ENCODE measurements at regions not wholly inside any gene's neighbourhood (a gene's known extent, or its start where the extent isn't known, plus 50 kb on each side); places are given as distances from the start of the nearest gene placed in this dataset.
"Not testable (repeated sequence)": the region's sequence is repeated elsewhere in the genome, so short reads cannot be mapped to it uniquely, and the experiment has no call there.

DNA sequence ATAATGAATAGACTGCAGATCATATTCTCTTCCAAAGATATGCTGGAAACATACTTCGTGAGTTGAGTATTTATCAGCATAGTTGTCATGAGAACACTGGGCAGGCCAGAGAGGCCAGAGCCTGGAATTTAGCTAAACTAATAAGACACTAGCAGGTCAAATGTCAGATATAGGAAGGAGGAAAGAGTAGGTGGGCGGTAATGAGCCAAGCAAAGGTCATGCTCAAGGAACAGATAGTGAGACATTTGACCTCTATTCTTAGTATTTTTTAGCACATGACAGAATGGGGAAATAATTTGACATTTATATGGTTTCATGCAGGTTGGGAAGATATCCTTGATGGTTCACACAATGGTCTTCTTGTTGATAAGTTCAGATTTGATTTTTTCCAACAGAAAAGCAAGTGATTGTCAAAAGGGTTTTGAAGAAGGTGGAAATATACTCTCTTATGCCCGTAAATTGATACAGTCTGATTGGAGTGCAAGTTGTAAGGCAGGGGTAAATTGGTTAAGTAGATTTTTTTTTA, 99.6 kb upstream of the GOLGA6L4 start:
- CTCF ChIA-PET; DNase-seq; H3K36me3 ChIP-seq (ENCODE audit: control insufficient read depth in 4 of 4, insufficient read depth in 4 of 4, low read length in 3 of 4); H3K4me3 ChIP-seq (ENCODE audit: control insufficient read depth in 1 of 7, extremely low read depth in 1 of 7, insufficient read depth in 4 of 7, low read depth in 2 of 7, low read length in 6 of 7); POLR2A ChIA-PET; H3K27ac ChIP-seq (ENCODE audit: insufficient read depth in 1 of 2, low read depth in 1 of 2, low read length in 2 of 2, poor library complexity in 1 of 2, severe bottlenecking in 2 of 2); H3K9me3 ChIP-seq (ENCODE audit: control extremely low read depth in 1 of 5, control insufficient read depth in 4 of 5, insufficient read depth in 2 of 5, low read depth in 1 of 5, low read length in 4 of 5); H3K4me1 ChIP-seq (ENCODE audit: control extremely low read depth in 1 of 4, control insufficient read depth in 4 of 4, insufficient read depth in 4 of 4, low read length in 3 of 4); H3K27me3 ChIP-seq (replicated peaks in 2 of 5; ENCODE audit: control insufficient read depth in 4 of 5, insufficient read depth in 5 of 5, low read length in 4 of 5): not testable (repeated sequence)
- WGBS (ENCODE audit: insufficient coverage): no CpG with 5 or more reads among the region's 3 CpGs

DNA sequence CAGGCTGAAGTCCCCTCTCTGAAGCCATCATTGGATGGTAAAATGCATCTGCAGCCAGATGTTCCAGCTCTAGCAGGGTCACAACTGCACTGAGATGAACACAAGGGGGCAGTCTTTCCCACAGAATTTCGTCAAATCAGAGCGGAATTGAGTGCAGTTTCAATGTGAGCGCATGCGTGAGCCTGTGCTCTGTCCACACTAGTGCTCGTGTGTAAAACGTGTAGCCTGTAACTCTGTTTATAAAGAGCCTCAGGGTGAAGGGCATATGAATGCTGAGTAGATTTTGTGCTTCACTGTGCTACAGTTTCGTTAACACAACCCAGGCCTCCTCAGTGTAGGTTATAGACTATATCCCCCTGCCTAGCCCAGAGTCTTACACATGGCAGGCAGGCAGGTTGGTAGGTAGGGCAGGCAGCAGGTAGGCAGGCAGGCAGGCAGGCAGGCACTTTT, 92.7 kb upstream of the GOLGA6L4 start:
- ChIA-PET POLR2A (no interaction called here), CTCF (interaction anchor here (1.6 kb wide), 1 partner anchor 15 kb away, joined by 3 read pairs; no protein-coding TSS in a partner anchor)
- Histone ChIP-seq H3K9me3 (ENCODE audit: control extremely low read depth in 1 of 5, control insufficient read depth in 4 of 5, insufficient read depth in 2 of 5, low read depth in 1 of 5, low read length in 4 of 5) (no peaks in the 10 kb centered on the region), H3K4me3 (ENCODE audit: control insufficient read depth in 1 of 7, extremely low read depth in 1 of 7, insufficient read depth in 4 of 7, low read depth in 2 of 7, low read length in 6 of 7) (peak overlapping the region in 1 of 7 experiments; percentile 57), H3K4me1 (ENCODE audit: control extremely low read depth in 1 of 4, control insufficient read depth in 4 of 4, insufficient read depth in 4 of 4, low read length in 3 of 4) (no peaks in the 10 kb centered on the region), H3K27ac (ENCODE audit: insufficient read depth in 1 of 2, low read depth in 1 of 2, low read length in 2 of 2, poor library complexity in 1 of 2, severe bottlenecking in 2 of 2) (no peak overlapping the region), H3K27me3 (replicated peaks in 2 of 5; ENCODE audit: control insufficient read depth in 4 of 5, insufficient read depth in 5 of 5, low read length in 4 of 5) (no peaks in the 10 kb centered on the region), H3K36me3 (ENCODE audit: control insufficient read depth in 4 of 4, insufficient read depth in 4 of 4, low read length in 3 of 4) (no peaks in the 10 kb centered on the region)
- DNase-seq: peak; percentile 84 to 93 (median 87)
- WGBS (ENCODE audit: insufficient coverage): 1% methylated on average over 7 of the region's 7 CpGs

DNA sequence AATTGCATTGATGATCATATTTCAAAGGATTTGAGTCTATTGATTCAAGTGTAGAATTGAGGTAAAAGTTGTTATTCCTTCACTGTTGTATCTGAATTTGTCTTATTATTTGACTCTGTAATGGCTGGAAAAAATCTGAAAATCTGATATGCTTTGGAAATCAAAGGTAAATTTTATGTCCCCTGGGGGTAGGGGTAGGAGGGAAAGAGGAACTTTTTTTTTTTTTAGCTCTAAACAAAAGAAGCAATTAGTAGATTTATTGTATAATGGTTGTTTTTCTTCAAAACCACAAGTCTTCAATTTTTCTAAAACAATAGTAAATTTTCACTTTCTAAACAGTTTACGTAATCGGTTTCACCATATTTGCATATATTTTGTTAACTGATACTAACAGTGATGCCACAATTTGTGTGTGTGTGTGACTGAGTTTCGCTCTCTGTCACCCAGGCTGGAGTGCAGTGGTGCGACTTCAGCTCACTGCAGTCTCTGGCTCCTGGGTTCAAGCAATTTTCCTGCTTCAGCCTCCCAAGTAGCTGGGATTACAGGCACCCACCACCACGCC, 91.7 kb upstream of the GOLGA6L4 start:
- ChIA-PET POLR2A (no interaction called here), CTCF (no interaction called here)
- no CpG with 5 or more reads among the region's 5 CpGs for WGBS (ENCODE audit: insufficient coverage)
- Histone ChIP-seq H3K36me3 (ENCODE audit: control insufficient read depth in 4 of 4, insufficient read depth in 4 of 4, low read length in 3 of 4) (no peaks in the 10 kb centered on the region), H3K4me1 (ENCODE audit: control extremely low read depth in 1 of 4, control insufficient read depth in 4 of 4, insufficient read depth in 4 of 4, low read length in 3 of 4) (no peaks in the 10 kb centered on the region), H3K9me3 (ENCODE audit: control extremely low read depth in 1 of 5, control insufficient read depth in 4 of 5, insufficient read depth in 2 of 5, low read depth in 1 of 5, low read length in 4 of 5) (no peaks in the 10 kb centered on the region), H3K27ac (ENCODE audit: insufficient read depth in 1 of 2, low read depth in 1 of 2, low read length in 2 of 2, poor library complexity in 1 of 2, severe bottlenecking in 2 of 2) (no peak overlapping the region), H3K27me3 (replicated peaks in 2 of 5; ENCODE audit: control insufficient read depth in 4 of 5, insufficient read depth in 5 of 5, low read length in 4 of 5) (no peaks in the 10 kb centered on the region), H3K4me3 (ENCODE audit: control insufficient read depth in 1 of 7, extremely low read depth in 1 of 7, insufficient read depth in 4 of 7, low read depth in 2 of 7, low read length in 6 of 7) (no peak overlapping the region)
- DNase-seq: no peak

DNA sequence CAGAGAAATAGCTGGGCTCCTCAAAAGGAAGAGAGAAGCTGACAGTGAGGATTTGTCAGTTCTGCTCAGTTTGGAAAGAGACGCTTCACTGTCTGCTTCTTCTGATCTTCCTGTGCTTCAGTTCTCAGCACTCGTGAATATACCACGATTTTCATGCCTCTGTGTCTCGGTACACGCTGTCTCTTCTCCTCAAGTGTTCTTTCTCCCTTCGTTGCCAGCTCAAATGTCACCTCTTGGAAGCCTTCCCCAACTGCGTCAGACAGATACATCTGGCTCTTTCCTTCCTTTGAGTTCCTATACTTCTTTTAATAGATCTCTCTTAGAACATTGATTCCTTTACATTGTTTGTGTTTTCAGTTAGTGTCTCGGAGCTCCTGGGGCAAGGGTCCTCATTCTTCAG, 90.6 kb upstream of the GOLGA6L4 start:
- H3K27me3 ChIP-seq (replicated peaks in 2 of 5; ENCODE audit: control insufficient read depth in 4 of 5, insufficient read depth in 5 of 5, low read length in 4 of 5); H3K4me3 ChIP-seq (ENCODE audit: control insufficient read depth in 1 of 7, extremely low read depth in 1 of 7, insufficient read depth in 4 of 7, low read depth in 2 of 7, low read length in 6 of 7); H3K9me3 ChIP-seq (ENCODE audit: control extremely low read depth in 1 of 5, control insufficient read depth in 4 of 5, insufficient read depth in 2 of 5, low read depth in 1 of 5, low read length in 4 of 5); H3K4me1 ChIP-seq (ENCODE audit: control extremely low read depth in 1 of 4, control insufficient read depth in 4 of 4, insufficient read depth in 4 of 4, low read length in 3 of 4); H3K27ac ChIP-seq (ENCODE audit: insufficient read depth in 1 of 2, low read depth in 1 of 2, low read length in 2 of 2, poor library complexity in 1 of 2, severe bottlenecking in 2 of 2); POLR2A ChIA-PET; H3K36me3 ChIP-seq (ENCODE audit: control insufficient read depth in 4 of 4, insufficient read depth in 4 of 4, low read length in 3 of 4); DNase-seq: not testable (repeated sequence)
- CTCF ChIA-PET: interaction anchor here (0.6 kb wide), 1 partner anchor 400 kb away, joined by 3 read pairs; no protein-coding TSS in a partner anchor
- WGBS (ENCODE audit: insufficient coverage): 94% methylated on average over 7 of the region's 8 CpGs

DNA sequence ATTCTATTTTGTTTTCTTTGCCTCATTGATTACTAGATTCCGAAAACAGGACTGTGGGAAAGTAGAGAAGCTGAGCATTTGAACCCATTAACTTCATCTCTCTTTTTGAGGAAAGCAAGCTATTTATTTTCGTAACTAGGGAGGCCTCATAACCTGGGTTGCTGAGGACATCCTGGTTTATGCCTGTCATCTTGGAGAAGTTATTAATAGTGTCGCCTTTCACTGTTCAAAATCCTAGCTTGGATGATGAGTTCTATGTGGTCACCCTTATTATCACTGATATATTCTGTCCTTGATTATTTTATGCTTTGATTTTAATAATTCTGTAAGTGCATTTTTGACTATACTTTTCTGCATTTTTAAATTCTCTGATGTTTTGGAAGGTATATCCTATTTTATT, 89.3 kb upstream of the GOLGA6L4 start:
- H3K36me3 ChIP-seq (ENCODE audit: control insufficient read depth in 4 of 4, insufficient read depth in 4 of 4, low read length in 3 of 4); H3K9me3 ChIP-seq (ENCODE audit: control extremely low read depth in 1 of 5, control insufficient read depth in 4 of 5, insufficient read depth in 2 of 5, low read depth in 1 of 5, low read length in 4 of 5); DNase-seq; H3K27ac ChIP-seq (ENCODE audit: insufficient read depth in 1 of 2, low read depth in 1 of 2, low read length in 2 of 2, poor library complexity in 1 of 2, severe bottlenecking in 2 of 2); POLR2A ChIA-PET; H3K4me3 ChIP-seq (ENCODE audit: control insufficient read depth in 1 of 7, extremely low read depth in 1 of 7, insufficient read depth in 4 of 7, low read depth in 2 of 7, low read length in 6 of 7); H3K27me3 ChIP-seq (replicated peaks in 2 of 5; ENCODE audit: control insufficient read depth in 4 of 5, insufficient read depth in 5 of 5, low read length in 4 of 5); H3K4me1 ChIP-seq (ENCODE audit: control extremely low read depth in 1 of 4, control insufficient read depth in 4 of 4, insufficient read depth in 4 of 4, low read length in 3 of 4); CTCF ChIA-PET: not testable (repeated sequence)
- no CpG with 5 or more reads among the region's 3 CpGs for WGBS (ENCODE audit: insufficient coverage)

DNA sequence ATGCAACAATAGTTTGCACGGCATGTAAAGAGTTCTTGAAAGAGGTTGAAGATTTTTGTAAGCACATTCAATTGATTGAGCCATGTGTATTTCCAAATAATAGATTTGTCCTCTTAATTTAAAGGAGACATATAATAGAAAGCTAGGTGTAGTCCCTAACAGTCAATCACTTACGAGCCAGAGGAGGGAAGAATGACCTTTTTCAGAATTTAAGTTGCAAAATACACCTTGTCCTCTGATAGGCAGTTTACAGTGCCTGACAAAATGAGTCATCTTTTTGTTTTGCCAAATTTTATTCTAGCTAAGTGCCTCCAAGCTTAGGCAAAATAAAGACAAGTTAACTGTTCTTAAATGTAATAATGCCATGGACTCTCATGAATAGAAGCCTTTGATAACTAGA, 88.3 kb upstream of the GOLGA6L4 start:
- H3K27me3 ChIP-seq (replicated peaks in 2 of 5; ENCODE audit: control insufficient read depth in 4 of 5, insufficient read depth in 5 of 5, low read length in 4 of 5); DNase-seq; H3K27ac ChIP-seq (ENCODE audit: insufficient read depth in 1 of 2, low read depth in 1 of 2, low read length in 2 of 2, poor library complexity in 1 of 2, severe bottlenecking in 2 of 2); CTCF ChIA-PET; POLR2A ChIA-PET; H3K9me3 ChIP-seq (ENCODE audit: control extremely low read depth in 1 of 5, control insufficient read depth in 4 of 5, insufficient read depth in 2 of 5, low read depth in 1 of 5, low read length in 4 of 5); H3K36me3 ChIP-seq (ENCODE audit: control insufficient read depth in 4 of 4, insufficient read depth in 4 of 4, low read length in 3 of 4); H3K4me1 ChIP-seq (ENCODE audit: control extremely low read depth in 1 of 4, control insufficient read depth in 4 of 4, insufficient read depth in 4 of 4, low read length in 3 of 4); H3K4me3 ChIP-seq (ENCODE audit: control insufficient read depth in 1 of 7, extremely low read depth in 1 of 7, insufficient read depth in 4 of 7, low read depth in 2 of 7, low read length in 6 of 7): not testable (repeated sequence)
- no CpG with 5 or more reads among the region's 2 CpGs for WGBS (ENCODE audit: insufficient coverage)

DNA sequence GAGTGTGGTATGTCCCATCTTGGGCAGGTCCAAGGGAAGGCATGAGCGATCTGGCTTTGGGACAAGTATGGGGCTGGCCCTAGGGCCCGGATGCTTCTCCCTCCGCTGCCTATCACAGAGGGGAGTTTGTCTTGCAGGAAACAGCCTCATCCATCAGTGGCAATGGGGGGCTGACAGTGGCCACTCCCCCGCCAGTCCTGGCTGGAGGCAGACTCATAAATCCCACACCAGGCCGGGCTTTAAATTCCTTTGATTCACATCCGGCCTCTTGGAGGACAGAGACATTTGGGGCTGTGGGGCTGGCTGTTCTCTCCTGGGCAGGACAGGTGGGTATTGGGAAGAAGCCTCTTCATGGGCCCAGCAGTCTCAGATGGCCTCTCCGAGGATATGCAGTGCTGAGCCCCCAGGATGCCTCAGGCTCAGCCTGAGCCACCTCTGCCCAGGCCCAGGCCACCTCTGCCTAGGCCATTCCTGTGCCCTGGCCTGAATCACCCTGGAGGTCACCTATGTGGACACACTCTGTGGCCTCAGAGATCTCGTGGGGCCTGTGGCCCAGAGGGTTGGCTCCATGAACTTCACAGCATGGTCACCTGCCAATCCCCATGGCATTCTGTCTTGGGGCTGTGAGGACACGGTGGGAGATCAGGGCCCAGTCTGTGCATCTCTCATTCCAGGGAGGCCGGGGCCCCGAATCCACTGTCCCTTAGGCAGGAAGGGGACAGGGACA, 84.2 kb upstream of the GOLGA6L4 start:
- Histone ChIP-seq H3K9me3 (ENCODE audit: control extremely low read depth in 1 of 5, control insufficient read depth in 4 of 5, insufficient read depth in 2 of 5, low read depth in 1 of 5, low read length in 4 of 5) (no peaks in the 10 kb centered on the region), H3K27me3 (replicated peaks in 2 of 5; ENCODE audit: control insufficient read depth in 4 of 5, insufficient read depth in 5 of 5, low read length in 4 of 5) (no peaks in the 10 kb centered on the region), H3K4me1 (ENCODE audit: control extremely low read depth in 1 of 4, control insufficient read depth in 4 of 4, insufficient read depth in 4 of 4, low read length in 3 of 4) (no peaks in the 10 kb centered on the region), H3K27ac (ENCODE audit: insufficient read depth in 1 of 2, low read depth in 1 of 2, low read length in 2 of 2, poor library complexity in 1 of 2, severe bottlenecking in 2 of 2) (no peak overlapping the region), H3K4me3 (ENCODE audit: control insufficient read depth in 1 of 7, extremely low read depth in 1 of 7, insufficient read depth in 4 of 7, low read depth in 2 of 7, low read length in 6 of 7) (no peak overlapping the region), H3K36me3 (ENCODE audit: control insufficient read depth in 4 of 4, insufficient read depth in 4 of 4, low read length in 3 of 4) (no peaks in the 10 kb centered on the region)
- whole genome bisulfite sequencing (ENCODE audit: insufficient coverage): 97% methylated on average over 11 of the region's 11 CpGs
- CTCF ChIA-PET: no interaction called here
- no peak for DNase-seq
- POLR2A ChIA-PET: no interaction called here

Measured in common myeloid progenitor, CD34-positive (primary cell).